Tibial nerve (tissue), 4 donors: ENCODE measurements at regions not wholly inside any gene's neighbourhood (a gene's known extent, or its start where the extent isn't known, plus 50 kb on each side); places are given as distances from the start of the nearest gene placed in this dataset.

Source experiments
- CTCF ChIP-seq, 5 experiments: fragments of 200-600 bp in 3 of 5; fragments of 450-650 bp in 2 of 5; sonication (generic) in 3 of 5; IDR thresholded peaks; one replicate each; pipeline ENCODE4 v1.5.1; 2016 to 2019; ENCODE audit warnings: antibody characterized with exemption in 5 of 5, mild to moderate bottlenecking in 3 of 5, moderate library complexity in 2 of 5
- EP300 ChIP-seq, 2 donors: sonication (generic); formaldehyde crosslinking; IDR thresholded peaks; one replicate each; pipeline ENCODE4 v1.6.1; 2017; ENCODE audit warnings: antibody characterized with exemption in 2 of 2, mild to moderate bottlenecking in 1 of 2
- POLR2A ChIP-seq, 2 donors: fragments of 450-650 bp; IDR thresholded peaks; one replicate each; pipeline ENCODE4 v1.6.1; 2017; ENCODE audit warnings: antibody characterized with exemption in 2 of 2, mild to moderate bottlenecking in 2 of 2, moderate library complexity in 2 of 2

- no peak for TF ChIP-seq CTCF (IDR thresholded peaks at IDR 0.05)
- no peak for TF ChIP-seq POLR2A (IDR thresholded peaks at IDR 0.05)
- no peak for TF ChIP-seq EP300 (IDR thresholded peaks at IDR 0.05)
Observed at GRCh38 chr14:83247924-83248639, 1714.4 kb upstream of the SEL1L start.
